ENCODE measurements at regions not wholly inside any gene's neighbourhood (a gene's known extent, or its start where the extent isn't known, plus 50 kb on each side); places are given as distances from the start of the nearest gene placed in this dataset.

- TF ChIP-seq EZH2 (IDR thresholded peaks at IDR 0.05; ENCODE audit: insufficient read depth, poor library complexity, severe bottlenecking) (no peak), EZH2phosphoT487 (IDR thresholded peaks at IDR 0.05; ENCODE audit: insufficient read depth, low read depth) (no peak)
These were observed 614.6 kb downstream of the TBC1D22A start for GRCh38 chr22:47376901-47377505.
